GM23338 (cell line): ENCODE measurements at regions not wholly inside any gene's neighbourhood (a gene's known extent, or its start where the extent isn't known, plus 50 kb on each side); places are given as distances from the start of the nearest gene placed in this dataset.

Experiments
- ATAC-seq: fragments of 200-7000 bp; cut with Tn5 transposase; 3 replicates; pipeline ENCODE4 v1.9.1; 2020
- DNase-seq: peaks from one replicate; pipeline ENCODE4 v3.0.0-alpha.2; 2015; ENCODE audit warnings: low spot score
- H2AFZ ChIP-seq: fragments of 200-600 bp; sonication (generic); 2 replicates; pipeline ENCODE4 v1.8.0; 2016; ENCODE audit warnings: antibody characterized with exemption, mild to moderate bottlenecking, moderate library complexity
- H3F3A ChIP-seq: fragments of 200-600 bp; sonication (generic); replicated peaks from 2 replicates; pipeline ENCODE4 v1.8.0; 2017; ENCODE audit warnings: antibody characterized with exemption, mixed run types, low read depth
- H3K27ac ChIP-seq: fragments of 200-600 bp; sonication (generic); 2 replicates; pipeline ENCODE4 v1.6.1; 2016; ENCODE audit warnings: low read depth
- H3K27me3 ChIP-seq: fragments of 200-600 bp; sonication (generic); 2 replicates; pipeline ENCODE4 v1.8.0; 2016; ENCODE audit warnings: mild to moderate bottlenecking, mixed run types, moderate library complexity; ENCODE audit not compliant: insufficient read depth
- H3K36me3 ChIP-seq: fragments of 200-600 bp; sonication (generic); 2 replicates; pipeline ENCODE4 v1.8.0; 2016; ENCODE audit warnings: mild to moderate bottlenecking; ENCODE audit not compliant: insufficient read depth
- H3K4me1 ChIP-seq: fragments of 200-600 bp; sonication (generic); 2 replicates; pipeline ENCODE4 v1.8.0; 2016; ENCODE audit warnings: mild to moderate bottlenecking, moderate library complexity; ENCODE audit not compliant: insufficient read depth
- H3K4me2 ChIP-seq: fragments of 200-600 bp; sonication (generic); 2 replicates; pipeline ENCODE4 v1.7.1; 2017; ENCODE audit warnings: mixed run types
- H3K4me3 ChIP-seq: fragments of 200-600 bp; sonication (generic); 2 replicates; pipeline ENCODE4 v1.6.1; 2016; ENCODE audit warnings: mixed run types
- H3K79me2 ChIP-seq: fragments of 200-600 bp; sonication (generic); replicated peaks from 2 replicates; pipeline ENCODE4 v1.8.0; 2017; ENCODE audit warnings: mild to moderate bottlenecking; ENCODE audit not compliant: insufficient read depth
- H3K9me2 ChIP-seq: fragments of 200-600 bp; sonication (generic); 2 replicates; pipeline ENCODE4 v1.8.0; 2017; ENCODE audit not compliant: insufficient read depth
- H4K20me1 ChIP-seq: fragments of 200-600 bp; sonication (generic); replicated peaks from 2 replicates; pipeline ENCODE4 v1.8.0; 2017; ENCODE audit warnings: mild to moderate bottlenecking; ENCODE audit not compliant: insufficient read depth
- H3K27ac Mint-ChIP-seq: 2 replicates; pipeline ENCODE4 v1.8.0; 2020; ENCODE audit warnings: inconsistent platforms, mild to moderate bottlenecking, moderate library complexity, mixed read lengths
- H3K27me3 Mint-ChIP-seq: 3 replicates; pipeline ENCODE4 v1.8.0; 2022; ENCODE audit warnings: low read depth, mild to moderate bottlenecking, moderate library complexity, mixed read lengths, inconsistent platforms; ENCODE audit not compliant: insufficient read depth, poor library complexity
- H3K36me3 Mint-ChIP-seq: 3 replicates; pipeline ENCODE4 v1.8.0; 2021; ENCODE audit warnings: low read depth, mild to moderate bottlenecking, inconsistent platforms, moderate library complexity, mixed read lengths
- H3K4me1 Mint-ChIP-seq: 3 replicates; pipeline ENCODE4 v1.8.0; 2020; ENCODE audit warnings: mild to moderate bottlenecking, inconsistent platforms, mixed read lengths
- H3K4me3 Mint-ChIP-seq: 3 replicates; pipeline ENCODE4 v1.8.0; 2021; ENCODE audit warnings: moderate library complexity, mild to moderate bottlenecking, inconsistent platforms, mixed read lengths
- H3K9me3 Mint-ChIP-seq: 3 replicates; pipeline ENCODE4 v1.8.0; 2020; ENCODE audit warnings: moderate library complexity, mild to moderate bottlenecking, inconsistent platforms, mixed read lengths
- ZNF114 ChIP-seq: fragments of 250-450 bp; sonication (Bioruptor Pico); IDR thresholded peaks from 2 replicates; pipeline ENCODE4 v1.5.0; 2020; ENCODE audit warnings: mild to moderate bottlenecking, moderate library complexity
- ZNF331 ChIP-seq: fragments of 250-450 bp; sonication (Bioruptor Pico); IDR thresholded peaks from 2 replicates; pipeline ENCODE4 v1.5.0; 2020; ENCODE audit warnings: low read depth, mild to moderate bottlenecking, moderate library complexity
- TF ChIP-seq, protein P1 (sequence below): fragments of 250-450 bp; sonication (Bioruptor Pico); IDR thresholded peaks from 2 replicates; pipeline ENCODE4 v1.5.0; 2020; ENCODE audit warnings: mild to moderate bottlenecking, moderate library complexity

GRCh38 chr1:192441492-192441891 is 124.7 kb downstream of the RGS21 start:
- Histone ChIP-seq H3K79me2 (no peaks in the 10 kb centered on the region), H3K4me1 (no peaks in the 10 kb centered on the region), H3K4me2 (no peak overlapping the region), H2AFZ (no peak overlapping the region), H3K27me3 (no peaks in the 10 kb centered on the region), H3K27ac (no peak overlapping the region), H3K36me3 (no peaks in the 10 kb centered on the region), H4K20me1 (no peaks in the 10 kb centered on the region), H3K9me2 (no peaks in the 10 kb centered on the region), H3K4me3 (no peak overlapping the region), H3F3A (no peaks in the 10 kb centered on the region)
- no peak for ATAC-seq
- Mint-ChIP-seq H3K9me3 (no peaks in the 10 kb centered on the region), H3K27me3 (no peaks in the 10 kb centered on the region), H3K27ac (no peak overlapping the region; the same call in 1 of the 2 replicates), H3K4me1 (0 out of 3 replicates have a peak, but pooled peaks cover 3% of the 10 kb centered on the region), H3K4me3 (no peak overlapping the region), H3K36me3 (no peaks in the 10 kb centered on the region)
- no peak for DNase-seq
- no peak for TF ChIP-seq ZNF114 (CRISPR knock-in tag)
- TF ChIP-seq, protein P1, sequence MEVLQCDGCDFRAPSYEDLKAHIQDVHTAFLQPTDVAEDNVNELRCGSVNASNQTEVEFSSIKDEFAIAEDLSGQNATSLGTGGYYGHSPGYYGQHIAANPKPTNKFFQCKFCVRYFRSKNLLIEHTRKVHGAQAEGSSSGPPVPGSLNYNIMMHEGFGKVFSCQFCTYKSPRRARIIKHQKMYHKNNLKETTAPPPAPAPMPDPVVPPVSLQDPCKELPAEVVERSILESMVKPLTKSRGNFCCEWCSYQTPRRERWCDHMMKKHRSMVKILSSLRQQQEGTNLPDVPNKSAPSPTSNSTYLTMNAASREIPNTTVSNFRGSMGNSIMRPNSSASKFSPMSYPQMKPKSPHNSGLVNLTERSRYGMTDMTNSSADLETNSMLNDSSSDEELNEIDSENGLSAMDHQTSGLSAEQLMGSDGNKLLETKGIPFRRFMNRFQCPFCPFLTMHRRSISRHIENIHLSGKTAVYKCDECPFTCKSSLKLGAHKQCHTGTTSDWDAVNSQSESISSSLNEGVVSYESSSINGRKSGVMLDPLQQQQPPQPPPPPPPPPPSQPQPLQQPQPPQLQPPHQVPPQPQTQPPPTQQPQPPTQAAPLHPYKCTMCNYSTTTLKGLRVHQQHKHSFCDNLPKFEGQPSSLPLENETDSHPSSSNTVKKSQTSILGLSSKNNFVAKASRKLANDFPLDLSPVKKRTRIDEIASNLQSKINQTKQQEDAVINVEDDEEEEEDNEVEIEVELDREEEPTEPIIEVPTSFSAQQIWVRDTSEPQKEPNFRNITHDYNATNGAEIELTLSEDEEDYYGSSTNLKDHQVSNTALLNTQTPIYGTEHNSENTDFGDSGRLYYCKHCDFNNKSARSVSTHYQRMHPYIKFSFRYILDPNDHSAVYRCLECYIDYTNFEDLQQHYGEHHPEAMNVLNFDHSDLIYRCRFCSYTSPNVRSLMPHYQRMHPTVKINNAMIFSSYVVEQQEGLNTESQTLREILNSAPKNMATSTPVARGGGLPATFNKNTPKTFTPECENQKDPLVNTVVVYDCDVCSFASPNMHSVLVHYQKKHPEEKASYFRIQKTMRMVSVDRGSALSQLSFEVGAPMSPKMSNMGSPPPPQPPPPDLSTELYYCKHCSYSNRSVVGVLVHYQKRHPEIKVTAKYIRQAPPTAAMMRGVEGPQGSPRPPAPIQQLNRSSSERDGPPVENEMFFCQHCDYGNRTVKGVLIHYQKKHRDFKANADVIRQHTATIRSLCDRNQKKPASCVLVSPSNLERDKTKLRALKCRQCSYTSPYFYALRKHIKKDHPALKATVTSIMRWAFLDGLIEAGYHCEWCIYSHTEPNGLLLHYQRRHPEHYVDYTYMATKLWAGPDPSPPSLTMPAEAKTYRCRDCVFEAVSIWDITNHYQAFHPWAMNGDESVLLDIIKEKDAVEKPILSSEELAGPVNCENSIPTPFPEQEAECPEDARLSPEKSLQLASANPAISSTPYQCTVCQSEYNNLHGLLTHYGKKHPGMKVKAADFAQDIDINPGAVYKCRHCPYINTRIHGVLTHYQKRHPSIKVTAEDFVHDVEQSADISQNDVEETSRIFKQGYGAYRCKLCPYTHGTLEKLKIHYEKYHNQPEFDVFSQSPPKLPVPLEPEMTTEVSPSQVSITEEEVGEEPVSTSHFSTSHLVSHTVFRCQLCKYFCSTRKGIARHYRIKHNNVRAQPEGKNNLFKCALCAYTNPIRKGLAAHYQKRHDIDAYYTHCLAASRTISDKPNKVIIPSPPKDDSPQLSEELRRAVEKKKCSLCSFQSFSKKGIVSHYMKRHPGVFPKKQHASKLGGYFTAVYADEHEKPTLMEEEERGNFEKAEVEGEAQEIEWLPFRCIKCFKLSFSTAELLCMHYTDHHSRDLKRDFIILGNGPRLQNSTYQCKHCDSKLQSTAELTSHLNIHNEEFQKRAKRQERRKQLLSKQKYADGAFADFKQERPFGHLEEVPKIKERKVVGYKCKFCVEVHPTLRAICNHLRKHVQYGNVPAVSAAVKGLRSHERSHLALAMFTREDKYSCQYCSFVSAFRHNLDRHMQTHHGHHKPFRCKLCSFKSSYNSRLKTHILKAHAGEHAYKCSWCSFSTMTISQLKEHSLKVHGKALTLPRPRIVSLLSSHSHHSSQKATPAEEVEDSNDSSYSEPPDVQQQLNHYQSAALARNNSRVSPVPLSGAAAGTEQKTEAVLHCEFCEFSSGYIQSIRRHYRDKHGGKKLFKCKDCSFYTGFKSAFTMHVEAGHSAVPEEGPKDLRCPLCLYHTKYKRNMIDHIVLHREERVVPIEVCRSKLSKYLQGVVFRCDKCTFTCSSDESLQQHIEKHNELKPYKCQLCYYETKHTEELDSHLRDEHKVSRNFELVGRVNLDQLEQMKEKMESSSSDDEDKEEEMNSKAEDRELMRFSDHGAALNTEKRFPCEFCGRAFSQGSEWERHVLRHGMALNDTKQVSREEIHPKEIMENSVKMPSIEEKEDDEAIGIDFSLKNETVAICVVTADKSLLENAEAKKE (CRISPR knock-in tag), result no peak

DNA sequence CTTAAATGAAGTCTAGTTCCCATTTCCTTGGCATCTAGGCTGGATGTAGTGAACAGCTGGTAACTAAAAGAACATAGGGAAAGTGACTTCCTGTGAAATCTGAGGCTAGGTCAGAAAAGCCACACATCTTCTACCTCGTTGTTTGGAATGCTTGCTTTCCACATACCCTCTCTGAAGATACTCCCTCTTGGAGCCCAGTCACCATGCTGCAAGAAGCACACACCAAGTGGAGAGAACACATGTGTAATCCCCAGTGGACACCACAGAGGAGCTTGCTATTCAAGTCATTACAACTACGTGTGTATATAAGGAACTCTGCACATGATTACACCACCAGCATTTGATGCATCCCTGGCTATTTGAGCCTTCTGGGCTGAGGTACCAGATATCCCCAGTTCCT is 125.9 kb downstream of the RGS21 start:
- H2AFZ ChIP-seq, result peak overlapping the region; percentile 63; the same call in 1 of the 2 replicates
- no peaks in the 10 kb centered on the region for H3K4me1 ChIP-seq
- TF ChIP-seq ZNF331, result no peak
- no peaks in the 10 kb centered on the region for H4K20me1 ChIP-seq
- H3K4me3 ChIP-seq, result no peak overlapping the region
- H3K36me3 ChIP-seq, result no peaks in the 10 kb centered on the region
- H3K79me2 ChIP-seq, result no peaks in the 10 kb centered on the region
- Mint-ChIP-seq H3K27me3 (no peaks in the 10 kb centered on the region), H3K27ac (no peak overlapping the region), H3K4me1 (peaks cover 8% of the 10 kb centered on the region), H3K9me3 (no peaks in the 10 kb centered on the region), H3K4me3 (no peak overlapping the region), H3K36me3 (no peaks in the 10 kb centered on the region)
- no peaks in the 10 kb centered on the region for H3K9me2 ChIP-seq
- no peaks in the 10 kb centered on the region for H3F3A ChIP-seq
- H3K27me3 ChIP-seq, result no peaks in the 10 kb centered on the region
- H3K4me2 ChIP-seq, result no peak overlapping the region
- ATAC-seq (no peak), DNase-seq (no peak)
- H3K27ac ChIP-seq, result no peak overlapping the region
